IPS-NIHi11 (cell line): ENCODE measurements at regions not wholly inside any gene's neighbourhood (a gene's known extent, or its start where the extent isn't known, plus 50 kb on each side); places are given as distances from the start of the nearest gene placed in this dataset.

ENCODE experiments used
- DNase-seq: peaks from one replicate; pipeline ENCODE4 v3.0.0; 2012; ENCODE audit warnings: mixed read lengths, low spot score

DNA sequence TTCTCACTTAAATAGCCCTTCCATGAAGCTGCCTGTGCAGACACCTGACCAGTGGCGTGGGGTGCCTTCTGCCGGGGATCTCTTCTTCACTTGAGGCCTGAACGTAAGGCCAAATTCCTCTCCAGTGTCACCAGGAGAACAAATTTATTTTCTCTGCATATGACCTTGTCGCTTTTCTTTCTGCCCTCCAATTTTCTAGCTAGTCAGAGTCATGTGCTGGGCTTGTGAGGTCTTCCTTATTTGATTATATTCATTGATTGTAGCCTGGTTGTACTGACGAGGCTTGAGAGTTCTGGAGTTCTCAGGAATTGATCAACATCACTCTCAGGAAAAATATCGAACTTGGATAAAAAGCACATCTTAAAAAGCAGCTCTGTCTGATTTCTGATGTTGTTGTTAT lies 255.7 kb downstream of the BUB3 start:
- DNase-seq = no peak

DNA sequence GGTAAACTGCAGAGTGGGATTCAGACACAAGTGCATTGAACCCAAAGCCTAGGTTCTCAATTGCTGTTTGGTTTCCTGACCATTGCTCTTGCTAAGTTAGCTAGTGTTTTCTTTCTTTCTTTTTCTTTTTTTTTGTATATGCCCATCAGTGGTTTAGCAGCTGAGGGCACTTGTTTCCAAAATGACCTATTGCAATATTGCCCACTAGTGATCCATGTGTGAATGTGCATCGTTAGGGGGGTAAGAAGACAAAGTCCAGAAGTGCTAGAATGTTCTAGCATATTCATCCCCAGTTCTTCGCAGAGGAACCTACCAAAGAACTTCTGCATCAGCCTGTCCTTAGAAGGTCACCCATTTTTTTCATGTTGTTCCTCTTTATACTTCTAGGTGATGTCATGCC lies 252.8 kb upstream of the GPR26 start:
- DNase-seq = no peak

DNA sequence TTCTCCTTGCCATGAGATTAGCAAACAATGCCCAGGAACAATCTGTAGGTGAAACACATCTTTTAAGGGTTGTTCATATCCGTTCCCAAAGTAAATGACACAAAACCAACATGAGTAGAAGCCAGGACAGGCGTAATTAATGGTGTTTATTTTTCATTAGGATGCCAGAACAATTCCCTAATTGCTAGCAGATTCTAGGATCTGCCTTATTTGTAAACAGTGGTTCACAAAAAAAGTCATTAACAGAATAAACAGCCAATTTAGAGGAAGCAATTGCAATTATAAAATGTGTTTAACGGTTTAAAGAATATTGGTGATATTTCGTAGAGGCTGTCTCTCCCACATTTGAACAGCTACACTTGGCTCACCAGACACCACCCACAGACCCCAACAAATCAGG lies 250.6 kb upstream of the GPR26 start:
- no peak for DNase-seq

DNA sequence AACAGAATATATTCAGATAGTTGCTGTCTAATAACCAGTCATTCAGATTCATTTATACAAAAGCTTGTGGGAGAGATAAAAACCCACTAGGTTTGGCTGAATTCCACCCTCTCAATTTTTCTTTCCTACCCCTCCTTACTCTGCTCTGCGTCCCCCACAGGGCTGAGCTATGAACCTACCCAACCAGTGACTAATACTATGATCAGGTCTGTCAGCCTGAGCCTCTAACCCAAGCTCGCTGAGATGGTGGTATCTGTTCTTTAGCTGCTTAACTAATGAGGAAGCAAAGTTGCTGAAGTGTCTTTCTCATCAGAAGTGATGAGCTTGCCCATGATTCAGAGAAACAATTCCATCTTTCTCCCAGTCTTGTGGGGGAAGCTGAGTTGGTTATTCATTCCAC lies 248.7 kb upstream of the GPR26 start:
- no peak for DNase-seq

DNA sequence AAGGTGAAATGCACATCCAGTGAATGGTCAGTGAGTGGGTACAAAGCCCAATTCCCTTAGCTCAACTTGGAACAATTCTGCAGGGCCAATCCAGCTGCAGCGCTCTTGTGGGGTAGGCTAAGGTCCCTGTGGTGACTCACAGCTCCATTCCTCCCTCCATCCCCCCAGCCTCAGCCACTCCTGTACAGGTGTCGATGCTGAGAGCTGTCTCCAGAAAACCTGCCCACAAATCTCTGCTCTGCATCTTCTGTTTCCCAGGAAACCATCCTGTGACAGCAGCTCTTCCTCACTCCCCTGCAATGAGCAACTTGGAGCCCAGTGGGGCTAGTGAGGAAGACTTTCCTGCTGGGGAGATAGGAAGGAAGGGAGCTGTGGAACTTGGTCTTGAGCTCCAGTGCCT lies 244.7 kb upstream of the GPR26 start:
- DNase-seq = no peak

DNA sequence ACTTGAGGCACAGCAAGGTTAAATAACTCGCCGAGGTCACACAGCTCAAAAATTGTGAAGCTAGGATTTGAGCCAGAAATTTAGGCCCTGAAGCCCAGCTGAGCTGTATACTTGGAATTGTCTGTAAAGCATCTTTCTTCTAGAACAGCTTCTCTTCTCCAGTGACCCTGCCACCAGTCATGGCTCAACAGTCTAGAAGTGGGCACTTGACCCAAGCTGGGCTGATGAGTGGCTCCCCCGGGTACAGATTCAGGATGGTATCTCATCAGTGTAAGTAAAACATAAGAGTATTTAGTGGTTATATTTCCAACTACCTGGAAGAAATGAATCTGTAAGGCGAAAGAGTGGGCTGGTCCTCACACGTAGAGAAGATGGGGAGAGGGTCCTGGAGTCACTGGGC lies 243.9 kb upstream of the GPR26 start:
- no peak for DNase-seq

DNA sequence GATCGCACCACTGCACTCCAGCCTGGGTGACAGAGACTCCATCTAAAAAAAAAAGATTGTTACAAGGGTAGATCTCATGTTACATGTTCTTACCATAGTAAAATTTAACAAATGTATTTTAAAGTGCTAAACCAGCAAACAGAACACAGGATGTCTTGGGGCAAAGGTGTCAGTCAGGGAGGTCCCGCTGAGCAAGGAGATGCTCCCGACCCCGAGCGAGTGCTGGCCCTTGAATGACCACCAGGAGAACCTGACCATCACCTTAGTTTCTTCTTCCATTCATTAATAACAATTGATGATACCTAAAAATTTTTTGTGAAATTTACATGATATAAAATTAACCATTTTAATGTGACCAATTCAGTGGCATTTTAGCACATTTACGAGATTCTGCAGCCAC lies 241.6 kb upstream of the GPR26 start:
- no peak for DNase-seq

DNA sequence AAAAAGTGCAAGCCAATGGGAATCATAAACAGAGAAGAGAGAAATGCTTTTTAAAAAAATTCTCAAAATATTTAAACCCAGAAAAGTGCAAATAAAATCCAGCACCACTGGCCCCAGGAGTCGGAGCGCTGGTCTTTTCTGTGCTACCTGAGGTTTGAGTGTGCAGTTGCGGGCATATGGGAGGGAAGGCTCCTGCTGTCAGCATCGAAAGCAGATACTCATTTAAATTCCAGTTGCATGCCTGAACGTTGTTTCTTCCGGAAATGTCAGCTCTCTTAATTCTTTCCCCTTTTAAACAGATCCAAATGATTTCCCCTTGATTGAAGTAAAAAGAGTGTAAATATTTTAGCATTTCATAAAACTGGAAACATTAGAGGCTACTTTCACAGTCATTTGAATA lies 240.5 kb upstream of the GPR26 start:
- DNase-seq = no peak

DNA sequence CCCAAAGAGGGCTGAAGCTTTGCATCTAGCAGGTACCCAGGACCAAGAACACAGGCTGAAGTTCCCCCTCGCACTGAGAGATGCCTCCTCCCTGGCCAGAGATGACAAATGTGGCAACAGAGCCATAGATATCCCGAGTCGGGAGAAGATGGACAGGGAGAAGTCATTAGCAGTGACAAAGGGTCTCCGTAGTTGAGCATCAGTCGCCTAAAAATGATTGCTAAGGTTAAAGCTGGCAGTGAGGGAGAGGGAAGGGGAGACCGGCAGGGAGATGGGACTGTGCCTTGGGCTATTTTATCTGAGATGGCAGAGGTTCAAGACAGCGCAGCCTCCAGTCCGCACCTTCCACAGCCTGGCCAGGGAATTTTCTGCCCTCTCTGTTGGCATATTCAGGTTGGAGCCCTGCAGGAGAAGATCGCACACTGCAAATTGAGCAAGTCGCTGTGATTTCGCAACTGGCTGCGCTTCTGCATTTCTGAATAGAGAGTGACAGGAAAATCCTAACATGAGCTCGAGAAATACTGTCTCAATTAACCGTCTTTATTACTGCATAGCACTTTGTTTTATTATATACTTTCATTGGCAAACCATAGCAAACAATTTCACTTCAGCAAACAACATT lies 238.9 kb upstream of the GPR26 start:
- DNase-seq = no peak

DNA sequence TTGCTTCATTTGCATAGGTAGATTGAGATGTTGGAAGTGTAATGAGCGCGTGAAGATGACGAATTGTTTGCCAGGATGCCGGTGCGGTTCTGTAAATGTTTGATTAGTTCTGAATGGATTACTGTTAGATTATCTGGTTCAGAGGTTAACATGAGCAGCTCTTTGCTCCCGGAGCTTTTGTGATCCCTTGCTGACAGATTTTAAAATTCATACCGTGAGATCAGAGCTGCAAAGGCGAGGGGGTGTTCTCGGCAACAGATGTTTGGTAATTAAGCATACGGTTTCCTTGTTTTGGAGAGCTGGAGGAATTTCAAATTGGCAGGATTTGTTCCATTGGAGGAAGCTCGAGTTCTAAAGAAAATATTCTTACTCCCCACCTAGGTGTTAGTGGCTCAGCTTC lies 237.8 kb upstream of the GPR26 start:
- DNase-seq = no peak

DNA sequence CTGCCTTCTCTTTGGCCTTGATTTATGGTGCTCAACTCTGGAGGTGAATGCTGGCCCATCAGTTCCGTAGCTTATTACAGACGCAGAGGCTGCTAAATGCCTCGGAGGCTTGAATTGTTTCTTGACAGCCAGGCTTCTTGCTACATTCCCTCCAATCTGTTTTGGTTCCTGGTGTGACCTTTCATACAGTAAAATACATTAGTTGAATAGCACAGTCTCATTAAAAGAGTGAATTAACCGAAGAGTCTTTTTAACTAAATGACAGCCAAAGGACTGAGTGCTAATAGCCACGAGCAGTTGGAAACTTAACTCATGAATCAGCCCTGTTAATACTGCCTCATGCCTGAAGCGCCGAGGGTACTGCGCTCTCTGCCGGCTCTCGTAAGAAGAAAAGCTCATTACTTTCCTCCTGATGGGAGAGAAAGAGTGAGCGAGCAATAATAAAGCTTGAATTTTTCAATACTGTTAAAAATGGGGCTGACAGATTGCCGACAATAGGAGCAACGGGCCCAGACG lies 236.4 kb upstream of the GPR26 start:
- DNase-seq = no peak

DNA sequence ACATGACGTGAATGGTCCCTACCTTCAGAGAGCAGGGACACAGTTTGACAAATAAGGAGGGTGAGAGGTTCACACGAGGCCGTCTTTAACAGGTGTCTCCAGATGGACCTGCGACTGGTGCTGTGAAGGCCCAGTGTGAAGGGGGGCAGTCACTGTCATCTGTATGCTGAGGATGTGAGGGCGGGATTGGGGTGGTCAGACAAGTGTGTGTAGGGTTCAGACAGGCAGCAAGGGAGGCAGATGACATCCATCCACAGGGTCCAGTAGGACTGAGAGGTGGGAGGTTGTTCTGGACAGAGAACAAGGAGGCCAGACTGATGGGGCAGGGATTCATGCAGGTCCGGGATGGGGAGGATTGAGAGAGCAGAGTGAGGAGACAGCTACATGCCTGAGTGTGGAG lies 232.6 kb upstream of the GPR26 start:
- DNase-seq = no peak

DNA sequence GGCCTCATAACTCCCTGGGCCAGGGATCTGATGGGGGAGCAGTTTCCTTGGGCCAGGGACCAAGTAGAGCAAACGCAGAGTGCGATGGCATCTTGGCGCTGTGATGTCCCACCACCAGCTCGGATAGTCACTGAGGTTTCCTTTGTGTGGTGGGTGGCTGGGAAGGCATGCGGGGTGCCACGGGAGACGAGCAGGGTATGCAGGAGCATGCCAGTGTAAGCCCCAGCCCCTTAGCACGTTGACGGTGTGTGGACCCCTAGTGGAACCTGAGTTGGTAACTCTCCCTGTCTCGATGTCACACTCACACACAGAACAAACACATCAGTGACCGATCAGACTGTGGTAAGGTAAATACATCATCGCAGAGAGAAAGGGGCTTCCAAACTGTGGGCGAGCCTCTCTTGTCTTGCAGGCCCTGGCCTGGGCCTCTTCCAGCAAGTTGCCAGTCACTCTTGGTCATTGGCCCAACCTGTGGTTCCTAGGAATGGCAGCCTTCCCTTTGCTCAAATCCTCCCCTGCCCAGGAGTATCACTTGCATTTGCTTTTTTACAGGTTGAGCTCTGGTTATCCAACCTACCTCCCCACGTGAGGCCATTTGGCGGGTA lies 231.6 kb upstream of the GPR26 start:
- DNase-seq = no peak

DNA sequence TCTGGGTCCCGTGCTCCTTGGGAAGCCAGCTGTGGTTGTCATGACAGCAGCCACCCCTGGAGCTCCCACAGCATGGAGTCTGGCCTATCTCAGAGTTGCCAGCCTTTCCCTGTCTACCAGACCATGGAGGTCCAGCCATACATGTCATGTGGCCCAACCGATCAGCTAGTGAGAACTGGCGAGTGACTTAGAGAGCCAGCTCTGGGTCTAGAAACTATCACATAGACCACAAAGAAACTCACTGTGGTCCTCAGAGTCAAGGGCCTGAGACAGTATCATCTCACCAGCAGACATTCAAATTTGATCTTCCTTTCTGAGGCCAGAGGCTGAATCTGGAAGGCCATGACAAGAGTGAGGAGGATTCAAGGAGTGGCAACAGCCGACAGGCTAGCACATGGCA lies 223.3 kb upstream of the GPR26 start:
- DNase-seq = no peak

DNA sequence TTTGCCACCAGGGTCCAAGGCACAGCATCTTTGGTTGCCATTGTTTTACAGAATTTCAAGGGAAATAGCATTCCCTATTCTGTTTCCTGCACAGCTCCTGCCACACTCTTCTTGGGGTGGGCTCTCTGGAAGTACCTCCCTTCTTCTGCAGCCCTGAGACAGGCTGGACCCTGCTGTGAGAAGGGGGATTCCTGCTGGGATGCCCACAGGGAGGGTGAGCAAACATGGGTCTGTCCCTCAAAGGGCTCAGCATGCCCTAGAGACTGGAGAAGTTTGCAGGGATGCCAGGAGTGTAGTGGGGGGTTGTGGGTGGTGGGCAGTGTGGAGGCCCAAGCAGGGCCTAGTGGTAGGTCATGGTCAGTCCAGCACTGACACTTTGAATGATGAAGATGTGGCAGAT lies 222.2 kb upstream of the GPR26 start:
- DNase-seq = no peak

DNA sequence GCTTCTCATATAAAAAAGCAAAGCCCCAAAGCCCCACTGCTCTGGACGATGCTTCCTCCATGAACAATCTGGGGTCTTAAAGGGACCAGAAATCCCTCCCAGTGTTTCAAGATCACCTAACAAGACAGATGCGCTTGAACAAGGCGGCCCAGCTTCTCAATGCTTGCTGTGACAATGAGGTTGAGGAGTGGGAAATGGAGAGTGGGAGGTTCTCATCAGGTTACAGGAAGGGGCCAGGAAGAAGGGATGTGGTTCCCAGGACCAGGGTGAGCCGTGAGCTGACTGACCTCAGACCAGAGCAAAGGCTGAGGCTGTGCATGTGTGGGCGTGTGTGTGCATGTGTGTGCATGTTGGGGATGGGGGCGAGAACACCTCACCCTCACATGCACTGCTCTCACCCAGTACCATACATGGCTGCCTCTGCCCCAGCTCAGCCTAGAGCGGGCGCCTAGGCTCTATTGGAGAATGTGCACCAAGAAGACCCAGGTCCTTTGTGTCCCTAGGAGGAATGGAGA lies 220.8 kb upstream of the GPR26 start:
- DNase-seq = no peak

DNA sequence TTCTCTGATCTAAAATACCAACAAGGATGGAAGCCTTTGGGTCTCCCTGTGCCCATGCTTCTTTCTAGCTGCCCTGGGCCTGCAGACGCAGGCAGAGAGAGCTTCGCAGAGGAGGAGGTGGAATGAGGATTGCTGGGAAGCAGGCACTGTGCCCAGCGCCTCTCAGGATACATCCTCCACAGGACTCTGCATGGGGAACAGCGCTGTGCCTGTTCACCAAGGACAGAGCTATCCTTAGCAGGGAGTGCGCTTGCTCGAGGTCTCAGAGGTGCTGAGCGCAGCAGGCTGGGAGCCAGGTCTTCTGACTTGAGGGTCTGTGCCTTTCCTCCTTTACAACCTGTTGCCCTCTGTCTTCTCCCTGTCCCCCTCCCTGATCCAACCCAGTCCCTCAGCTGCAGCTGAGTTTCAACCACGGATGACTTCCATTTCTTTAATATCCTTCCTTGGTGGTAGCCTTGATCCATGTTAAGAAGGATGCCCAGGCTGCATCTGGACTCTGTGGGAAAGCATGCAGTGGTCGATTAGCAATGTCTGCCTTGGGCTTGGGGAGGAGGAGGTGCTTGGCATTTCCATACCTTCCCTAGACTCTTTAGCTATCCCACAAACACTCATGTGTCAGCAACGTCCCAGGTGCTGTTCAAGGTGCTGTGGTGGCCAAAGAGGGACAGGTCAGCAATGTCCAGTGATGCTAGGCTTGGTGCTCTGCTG lies 219.6 kb upstream of the GPR26 start:
- DNase-seq = no peak

DNA sequence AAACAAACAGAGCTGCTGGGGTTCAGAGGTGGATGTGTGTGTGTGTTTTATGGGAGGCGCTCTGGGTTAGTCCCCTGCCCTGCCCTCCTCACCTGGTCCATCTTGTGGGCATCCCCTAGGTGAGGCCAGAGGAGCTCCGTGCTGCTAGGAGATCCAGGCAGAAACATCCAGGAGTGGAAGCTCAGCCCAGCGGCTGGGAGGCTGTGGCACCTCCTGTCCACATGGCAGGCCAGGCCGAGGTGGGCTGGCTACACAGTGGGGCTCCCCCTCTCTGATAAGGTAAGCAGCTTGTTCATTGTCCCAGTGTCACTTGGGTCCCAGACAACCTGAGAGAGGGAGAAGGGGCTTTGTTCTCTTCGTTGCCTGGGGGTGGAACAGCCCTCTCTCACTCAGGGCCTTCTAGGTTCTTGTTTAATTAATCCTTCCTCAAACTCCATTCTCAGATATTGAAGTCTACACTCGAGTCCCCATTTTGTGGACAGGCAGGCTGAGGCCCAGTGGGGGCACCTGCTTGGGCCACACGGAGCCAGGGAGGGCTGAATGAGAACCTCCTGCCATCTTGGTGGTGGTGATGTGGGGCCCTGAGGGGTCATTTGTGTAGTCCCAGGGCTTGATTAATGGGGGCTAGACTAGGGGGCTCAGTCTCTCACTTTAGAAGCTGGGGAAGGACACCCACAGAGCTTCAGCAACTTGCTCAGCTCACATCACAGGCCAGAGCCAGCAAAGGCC lies 216.8 kb upstream of the GPR26 start:
- no peak for DNase-seq

DNA sequence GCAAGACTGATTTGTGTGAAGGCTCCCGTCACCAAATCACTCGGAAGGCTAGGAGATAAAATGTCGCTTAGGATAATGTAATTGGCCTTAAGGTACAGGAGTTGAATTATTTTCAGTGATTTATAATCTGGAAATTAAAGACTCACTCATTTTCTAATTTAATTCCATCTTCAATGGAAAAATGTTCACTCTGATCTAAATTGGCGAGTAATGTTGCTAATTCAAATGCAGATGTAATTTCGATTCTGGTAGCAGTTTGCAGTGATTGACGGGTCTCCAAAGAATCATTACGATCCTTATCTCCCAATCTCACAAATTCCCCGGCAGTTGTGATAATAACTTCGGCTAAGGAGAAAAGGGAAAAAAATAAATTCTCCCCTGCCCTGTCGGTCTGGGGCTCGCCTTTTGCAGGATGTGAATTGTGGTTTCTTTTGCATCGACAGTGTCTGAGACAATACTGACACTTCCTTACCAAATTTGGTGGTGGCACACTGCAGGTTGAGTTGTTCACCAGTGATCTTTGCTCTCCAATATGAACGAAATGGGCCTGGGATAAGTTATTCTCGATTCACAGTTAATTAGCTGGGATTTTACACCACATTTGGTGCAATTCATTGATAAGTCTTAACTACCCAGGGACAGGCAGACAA lies 215.1 kb upstream of the GPR26 start:
- no peak for DNase-seq

DNA sequence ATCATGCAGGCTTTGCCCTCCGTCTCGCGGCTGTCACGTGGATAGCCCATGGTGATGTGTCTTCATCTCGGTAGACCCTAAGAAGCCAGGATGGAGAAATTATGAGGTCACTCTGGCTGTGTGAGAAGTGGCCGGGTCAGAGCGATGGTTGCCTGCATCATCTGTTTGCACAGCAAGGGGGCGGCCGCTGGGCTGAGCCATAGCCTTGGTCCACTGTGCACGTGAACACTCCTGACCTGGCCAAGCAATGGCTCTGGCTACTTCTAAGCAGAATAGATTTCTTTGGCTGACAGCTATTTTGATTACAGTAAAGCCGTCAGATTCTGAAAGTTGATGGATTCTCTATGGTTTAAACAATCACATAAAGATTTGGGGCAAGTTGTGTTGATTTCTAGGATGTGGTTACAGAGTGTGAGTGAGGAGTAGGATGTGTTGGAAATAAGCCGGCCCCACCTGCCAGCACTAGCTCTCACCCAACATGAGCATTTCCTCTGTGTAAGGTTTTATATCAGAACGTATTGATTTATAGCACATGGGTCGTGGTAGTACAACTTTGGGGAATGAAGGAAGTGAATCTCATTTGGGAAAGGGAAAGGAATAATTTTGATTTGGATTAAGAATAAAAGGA lies 214.4 kb upstream of the GPR26 start:
- DNase-seq = no peak

DNA sequence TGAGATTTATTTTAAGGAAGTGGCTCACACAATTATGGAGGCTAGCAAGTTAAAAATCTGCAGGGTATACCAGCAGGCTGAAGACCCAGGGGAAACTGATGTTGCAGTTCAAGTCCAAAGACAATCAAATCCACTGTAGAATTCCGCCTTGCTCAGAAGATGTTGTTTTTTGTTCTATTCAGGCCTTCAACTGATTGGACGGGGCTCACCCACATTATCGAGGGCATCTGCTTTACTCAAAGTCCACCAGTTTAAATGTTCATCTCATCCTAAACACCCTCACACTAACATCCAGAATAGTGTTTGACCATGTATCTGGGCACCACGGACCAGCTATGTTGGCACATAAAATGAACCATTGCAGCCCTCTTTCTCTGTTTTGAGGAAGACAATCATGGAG lies 211.2 kb upstream of the GPR26 start:
- DNase-seq = no peak

DNA sequence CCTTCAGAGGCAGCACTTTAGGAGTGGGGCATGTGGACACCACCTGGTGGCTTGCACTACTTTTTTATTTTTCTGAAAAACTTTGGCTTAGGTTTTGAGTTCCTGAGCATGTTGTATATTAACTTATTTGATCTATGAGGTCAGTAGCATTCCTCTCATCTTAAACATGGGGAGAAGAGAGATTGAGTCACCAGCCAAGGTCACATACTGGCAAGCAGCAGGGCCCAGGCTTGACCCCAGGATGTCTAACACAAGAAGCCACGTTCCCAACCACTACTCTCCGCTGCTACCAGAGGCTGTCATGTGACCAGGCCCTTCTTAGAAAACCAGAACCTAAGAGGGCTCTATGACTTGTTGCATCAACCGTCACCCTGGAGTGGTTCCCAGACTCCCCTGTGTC lies 210.3 kb upstream of the GPR26 start:
- DNase-seq = no peak
